Superior temporal gyrus (tissue), 1 donor: ENCODE measurements at regions not wholly inside any gene's neighbourhood (a gene's known extent, or its start where the extent isn't known, plus 50 kb on each side); places are given as distances from the start of the nearest gene placed in this dataset.
A peak's percentile ranks its signal among the peaks of the same experiment; 100 is the strongest.
"Not testable (repeated sequence)": the region's sequence is repeated elsewhere in the genome, so short reads cannot be mapped to it uniquely, and the experiment has no call there.

Experiments used
- DNase-seq: peaks from one replicate; pipeline ENCODE4 v3.0.0-alpha.2; 2016; ENCODE audit errors: extremely low spot score

DNA sequence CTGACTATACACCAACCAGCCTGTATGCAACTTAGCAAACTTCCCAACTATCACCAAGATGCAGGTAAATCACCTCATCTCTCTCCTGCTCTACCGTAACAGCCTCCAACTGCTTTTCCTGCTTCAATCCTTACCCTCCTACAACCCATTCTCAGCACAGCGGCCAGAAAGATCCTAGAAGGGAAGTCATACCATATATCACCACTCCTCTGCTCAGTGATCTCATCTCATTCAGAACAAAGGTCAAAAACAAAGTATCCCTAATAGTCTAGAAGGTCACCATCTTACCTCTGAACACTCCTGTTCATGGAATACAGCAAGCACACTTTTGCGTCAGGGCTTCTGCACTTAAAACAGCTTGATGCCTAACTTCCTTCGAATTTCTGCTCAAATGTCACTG is 62.2 kb upstream of the RNF38 start:
- peak; percentile 4 for DNase-seq

DNA sequence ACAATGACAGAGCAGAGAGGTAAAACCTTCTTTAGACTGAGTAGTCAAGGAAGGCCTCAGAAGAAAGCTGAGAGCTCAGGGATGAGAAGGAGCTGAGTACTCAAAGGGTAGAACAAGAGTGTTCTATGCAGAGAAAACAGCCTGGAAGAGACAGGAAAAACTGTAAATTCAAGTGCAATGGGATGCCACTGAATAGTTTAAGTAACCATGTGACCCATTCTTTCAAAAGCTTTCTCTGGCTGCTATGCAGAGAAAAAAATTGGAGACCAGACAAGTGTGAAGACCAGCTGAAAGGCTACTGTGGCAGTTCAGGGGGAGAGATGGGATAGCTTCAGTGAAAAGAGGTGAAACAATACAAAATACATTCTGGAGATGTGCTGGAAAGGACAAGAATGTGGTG is 61.3 kb upstream of the RNF38 start:
- peak; percentile 75 for DNase-seq

DNA sequence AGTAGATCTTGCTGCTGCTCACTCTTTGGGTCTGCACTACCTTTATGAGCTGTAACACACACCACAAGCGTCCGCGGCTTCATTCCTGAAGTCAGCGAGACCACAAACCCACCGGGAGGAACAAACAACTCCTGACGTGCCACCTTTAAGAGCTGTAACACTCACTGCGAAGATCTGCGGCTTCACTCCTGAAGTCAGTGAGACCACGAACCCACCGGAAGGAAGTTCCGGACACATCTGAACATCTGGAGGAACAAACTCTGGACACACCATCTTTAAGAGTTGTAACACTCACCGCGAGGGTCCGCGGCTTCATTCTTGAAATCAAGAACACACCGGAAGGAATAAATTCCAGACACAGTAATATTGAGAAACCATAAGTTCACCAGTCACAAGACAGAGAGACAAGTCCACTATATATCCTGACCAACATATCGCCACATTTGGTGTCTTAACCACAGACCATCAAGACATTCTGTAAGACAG is 58.4 kb upstream of the RNF38 start:
- not testable (repeated sequence) for DNase-seq

DNA sequence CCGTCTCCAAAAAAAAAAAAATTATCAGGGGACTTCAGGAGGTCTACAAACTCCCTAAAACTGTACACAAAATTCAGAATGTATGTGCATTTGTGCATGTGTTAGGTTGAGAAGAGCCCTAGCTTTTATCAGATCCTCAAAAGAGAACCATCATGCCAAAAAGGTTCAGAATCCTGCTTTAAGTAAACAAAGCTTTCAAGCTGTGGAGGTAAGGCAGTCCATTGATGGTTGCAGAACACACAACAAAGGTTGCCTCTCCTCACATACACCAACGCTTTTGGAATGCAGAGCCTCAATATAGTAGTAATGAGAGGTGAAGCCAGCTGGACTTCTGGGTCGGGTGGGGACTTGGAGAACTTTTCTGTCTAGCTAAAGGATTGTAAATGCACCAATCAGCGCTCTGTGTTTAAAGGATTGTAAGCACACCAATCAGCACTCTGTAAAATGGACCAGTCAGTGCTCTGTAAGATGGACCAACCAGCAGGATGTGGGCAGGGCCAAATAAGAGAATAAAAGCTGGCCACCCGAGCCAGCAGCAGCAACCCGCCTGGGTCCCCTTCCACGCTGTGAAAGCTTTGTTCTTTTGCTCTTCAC is 57.9 kb upstream of the RNF38 start:
- no peak for DNase-seq

DNA sequence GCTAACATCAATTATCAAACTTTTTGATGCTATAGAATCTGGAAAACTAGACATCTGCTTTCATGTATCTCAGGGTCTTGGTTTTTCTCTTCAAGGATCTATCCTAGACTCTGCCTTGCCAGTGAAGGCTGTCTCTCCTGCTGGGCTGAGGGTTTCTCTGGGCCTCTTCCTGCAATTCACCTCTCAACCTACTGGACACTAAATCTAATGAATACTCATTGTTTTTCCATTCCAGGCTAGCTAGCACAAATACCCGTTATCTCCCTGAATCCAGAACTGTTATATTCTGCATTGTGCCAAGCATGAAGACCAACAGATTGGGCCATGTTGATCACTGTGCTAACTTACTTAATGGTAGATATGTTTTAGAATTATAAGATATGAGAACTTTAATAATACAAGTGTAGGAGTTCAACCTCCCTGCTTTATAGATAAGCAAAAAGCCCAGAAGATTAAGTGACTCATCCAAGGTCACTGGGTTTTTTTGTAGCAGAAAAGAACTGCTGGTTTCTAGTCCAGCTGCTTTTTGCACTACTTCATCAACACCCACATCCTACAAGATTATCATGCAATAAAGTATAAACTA is 56.5 kb upstream of the RNF38 start:
- no peak for DNase-seq

DNA sequence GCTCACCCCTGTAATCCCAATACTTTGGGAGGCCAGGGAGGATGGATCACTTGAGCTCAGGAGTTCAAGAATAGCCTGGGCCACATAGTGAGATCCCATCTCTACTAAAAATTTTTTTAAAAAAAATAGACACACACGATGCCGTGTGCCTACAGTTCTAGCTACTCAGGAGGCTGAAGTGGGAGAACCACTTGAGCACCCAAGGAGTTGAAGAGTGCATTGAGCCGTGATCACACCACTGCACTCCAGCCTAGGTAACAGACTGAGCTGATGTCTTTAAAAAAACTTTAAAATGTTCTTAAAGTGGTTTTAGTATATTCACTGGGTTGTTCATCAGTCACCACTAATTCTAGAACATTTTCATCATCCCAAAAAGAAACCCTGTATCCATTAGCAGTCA is 51.9 kb upstream of the RNF38 start:
- no peak for DNase-seq

DNA sequence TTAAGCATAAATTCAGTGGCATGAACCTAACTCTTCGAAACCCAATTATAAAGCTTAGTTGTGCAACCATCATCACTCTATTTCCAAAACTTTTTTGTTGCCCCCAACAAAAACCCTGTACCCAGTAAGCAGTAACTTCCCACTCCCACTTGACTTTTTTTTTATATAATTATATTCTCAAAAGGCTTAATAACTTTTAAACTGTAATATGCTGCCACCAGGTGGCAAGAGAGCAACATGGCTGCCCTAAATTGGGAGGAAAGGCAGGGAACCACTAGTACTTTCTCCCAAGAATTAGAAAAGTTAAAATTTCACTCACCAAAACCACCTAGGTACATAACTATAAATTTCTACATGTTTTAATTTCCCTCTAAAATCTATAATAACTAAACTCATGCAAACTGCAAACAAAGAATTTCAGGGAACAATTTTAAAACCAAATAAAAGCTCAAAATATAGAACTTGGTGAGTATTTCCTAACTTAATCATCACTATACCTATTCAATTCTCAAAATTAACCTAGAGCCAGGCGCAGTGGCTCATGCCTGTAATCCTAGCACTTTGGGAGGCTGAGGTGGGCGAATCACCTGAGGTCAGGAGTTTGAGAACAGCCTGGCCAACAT is 50.2 kb upstream of the RNF38 start:
- DNase-seq: peak; percentile 88
